Urinary bladder (tissue), 3 donors: ENCODE measurements at regions not wholly inside any gene's neighbourhood (a gene's known extent, or its start where the extent isn't known, plus 50 kb on each side); places are given as distances from the start of the nearest gene placed in this dataset.

Experiments used
- DNase-seq: peaks from one replicate; pipeline ENCODE4 v3.0.0-alpha.2; 2015; ENCODE audit errors: extremely low spot score
- H3K27ac ChIP-seq: one replicate; pipeline ENCODE4 v1.5.1; 2013; ENCODE audit warnings: low read depth, mild to moderate bottlenecking, moderate library complexity
- H3K36me3 ChIP-seq: one replicate; pipeline ENCODE4 v1.6.1; 2013; ENCODE audit warnings: mild to moderate bottlenecking, moderate library complexity; ENCODE audit not compliant: insufficient read depth
- H3K4me1 ChIP-seq: one replicate; pipeline ENCODE4 v1.6.1; 2013; ENCODE audit warnings: mild to moderate bottlenecking, moderate library complexity; ENCODE audit not compliant: insufficient read depth
- H3K4me3 ChIP-seq: one replicate; pipeline ENCODE4 v1.5.1; 2013; ENCODE audit warnings: low read depth, low read length
- WGBS: extraction: QIAGEN DNeasy Blood & Tissue Kit; methylation state at CpG from one replicate; pipeline ENCODE4 v1.1.7; 2013; 5-methylcytosine and 5-hydroxymethylcytosine counted together
- donor health status: healthy with polysubstance abuse.
- donor health status: healthy.

DNA sequence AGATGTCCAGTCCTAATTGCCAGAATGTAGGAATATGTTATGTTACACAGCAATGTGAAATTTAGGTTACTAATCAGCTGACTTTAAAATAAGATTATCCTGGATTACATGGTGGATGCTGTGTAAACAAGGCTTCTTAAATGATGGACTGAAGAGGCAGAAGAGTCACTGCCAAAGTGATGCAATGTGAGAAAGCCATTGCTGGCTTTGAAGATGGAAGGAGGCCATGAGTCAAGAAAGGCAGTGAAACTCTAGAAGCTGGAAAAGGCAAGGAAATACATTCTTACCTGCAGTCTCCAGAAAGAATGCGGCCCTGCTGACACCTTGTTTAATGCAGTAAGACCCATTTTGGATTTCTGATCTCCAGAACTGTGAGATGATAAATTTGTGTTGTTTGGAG, 179.1 kb upstream of the ZPLD1 start:
- Histone ChIP-seq H3K4me3 (no peak overlapping the region), H3K36me3 (no peaks in the 10 kb centered on the region), H3K27ac (no peak overlapping the region), H3K4me1 (no peaks in the 10 kb centered on the region)
- no peak for DNase-seq
- 98% methylated on average over 1 of the region's 1 CpG for WGBS

- Histone ChIP-seq H3K36me3 (no peaks in the 10 kb centered on the region), H3K4me3 (no peak overlapping the region), H3K4me1 (no peaks in the 10 kb centered on the region), H3K27ac (no peak overlapping the region)
- no peak for DNase-seq
- WGBS, result 71% methylated on average over 3 of the region's 3 CpGs
These were observed 176.1 kb upstream of the ZPLD1 start for GRCh38 chr3:102258666-102259227.

DNA sequence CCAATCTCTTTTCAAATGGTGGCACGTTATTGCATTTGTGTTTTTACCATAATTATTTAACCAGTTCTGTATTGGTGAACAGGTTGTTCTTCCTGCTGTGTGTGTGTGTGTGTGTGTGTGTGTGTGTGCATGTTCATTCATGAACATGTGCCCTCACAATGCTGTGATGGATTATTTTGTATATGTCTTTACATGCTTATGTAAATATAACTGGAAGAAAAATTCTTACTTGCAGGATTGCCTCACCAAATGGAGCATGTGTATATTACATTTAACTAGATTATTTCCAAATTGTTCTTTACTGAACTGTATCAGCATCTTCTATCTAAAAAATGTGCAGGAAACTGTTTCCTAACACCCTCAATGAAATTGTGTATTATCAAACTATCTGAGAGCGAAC, 175.2 kb upstream of the ZPLD1 start:
- Histone ChIP-seq H3K4me3 (no peak overlapping the region), H3K4me1 (no peaks in the 10 kb centered on the region), H3K27ac (no peak overlapping the region), H3K36me3 (no peaks in the 10 kb centered on the region)
- WGBS, result 62% methylated on average over 2 of the region's 2 CpGs
- no peak for DNase-seq

GRCh38 chr3:102265720-102266119, 169.1 kb upstream of the ZPLD1 start:
- Histone ChIP-seq H3K36me3 (no peaks in the 10 kb centered on the region), H3K4me3 (no peak overlapping the region), H3K27ac (no peak overlapping the region), H3K4me1 (no peaks in the 10 kb centered on the region)
- DNase-seq, result no peak
- 58% methylated on average over 3 of the region's 3 CpGs for WGBS

DNA sequence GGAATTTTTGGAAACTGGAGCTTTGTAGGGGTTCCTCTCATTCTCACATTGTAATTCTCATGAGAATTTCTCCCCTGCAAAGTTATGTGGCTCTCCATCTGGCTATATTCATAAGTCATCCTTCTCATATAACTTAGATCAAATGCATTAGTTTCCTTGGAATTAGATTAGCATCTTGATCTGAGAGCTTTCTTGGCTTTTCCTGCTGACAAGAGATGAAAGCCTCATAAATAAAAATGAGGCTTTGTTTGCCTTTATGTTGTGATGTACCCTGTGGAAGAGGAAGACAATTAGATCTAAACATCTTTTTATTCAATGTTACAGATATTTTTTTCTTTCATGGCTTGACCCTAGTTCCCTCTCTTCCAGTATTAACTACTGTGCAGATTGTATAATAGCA, 165.4 kb upstream of the ZPLD1 start:
- Histone ChIP-seq H3K27ac (no peak overlapping the region), H3K4me3 (no peak overlapping the region), H3K36me3 (no peaks in the 10 kb centered on the region), H3K4me1 (no peaks in the 10 kb centered on the region)
- no peak for DNase-seq

DNA sequence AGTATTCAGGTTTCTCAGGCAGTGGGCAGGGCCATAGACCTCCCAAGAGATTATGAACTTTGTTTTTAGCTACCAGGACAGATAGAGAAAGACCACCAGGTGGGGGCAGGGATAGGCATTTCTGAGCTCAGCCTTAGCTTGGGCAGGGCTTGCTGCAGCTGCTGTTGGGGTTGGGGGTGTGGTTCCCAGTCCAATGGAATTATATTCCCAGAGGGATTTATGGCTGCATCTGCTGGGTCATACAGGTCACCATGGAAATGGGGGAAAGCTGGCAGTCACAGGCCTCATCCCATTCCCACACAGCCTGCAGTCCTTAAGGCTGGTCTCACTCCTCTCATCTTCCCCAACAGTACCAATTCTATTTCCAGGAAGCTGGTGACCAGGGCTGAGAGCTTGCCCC, 144.6 kb upstream of the ZPLD1 start:
- Histone ChIP-seq H3K27ac (no peak overlapping the region), H3K36me3 (no peaks in the 10 kb centered on the region), H3K4me3 (no peak overlapping the region), H3K4me1 (no peaks in the 10 kb centered on the region)
- no peak for DNase-seq

GRCh38 chr3:102295756-102296155, 139.1 kb upstream of the ZPLD1 start:
- H3K4me3 ChIP-seq, result no peak overlapping the region
- no peaks in the 10 kb centered on the region for H3K4me1 ChIP-seq
- no peaks in the 10 kb centered on the region for H3K36me3 ChIP-seq
- DNase-seq, result no peak
- H3K27ac ChIP-seq, result no peak overlapping the region

DNA sequence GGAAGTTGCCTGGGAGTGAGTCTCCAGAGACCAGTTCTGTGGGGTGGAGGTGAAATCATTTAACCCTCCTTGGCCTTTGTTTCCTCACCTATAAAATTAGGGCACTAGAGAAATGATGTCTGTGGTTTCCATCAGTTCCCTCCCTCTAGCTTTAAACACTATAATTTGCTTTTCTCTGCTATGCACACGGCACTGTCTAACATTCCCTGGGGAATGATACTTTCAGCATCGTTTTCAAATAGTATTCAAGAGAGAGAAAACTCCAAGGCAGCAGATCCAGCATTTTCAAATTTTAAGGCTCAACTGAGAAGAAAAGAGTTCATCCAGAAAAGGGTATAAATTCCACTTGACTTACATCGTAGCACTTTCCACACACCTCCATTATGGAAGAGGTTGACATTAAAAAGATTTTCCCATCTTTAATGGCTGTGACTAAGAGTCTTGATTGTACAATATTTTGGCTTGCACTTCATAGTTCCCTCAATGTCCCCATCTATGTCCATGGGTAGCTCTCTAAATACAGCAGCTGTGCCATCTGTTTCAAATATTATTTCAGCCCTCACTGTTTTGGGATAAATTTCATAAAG, 137.7 kb upstream of the ZPLD1 start:
- no peaks in the 10 kb centered on the region for H3K4me1 ChIP-seq
- H3K27ac ChIP-seq, result no peak overlapping the region
- no peak for DNase-seq
- H3K36me3 ChIP-seq, result no peaks in the 10 kb centered on the region
- no peak overlapping the region for H3K4me3 ChIP-seq
- 67% methylated on average over 3 of the region's 3 CpGs for WGBS

DNA sequence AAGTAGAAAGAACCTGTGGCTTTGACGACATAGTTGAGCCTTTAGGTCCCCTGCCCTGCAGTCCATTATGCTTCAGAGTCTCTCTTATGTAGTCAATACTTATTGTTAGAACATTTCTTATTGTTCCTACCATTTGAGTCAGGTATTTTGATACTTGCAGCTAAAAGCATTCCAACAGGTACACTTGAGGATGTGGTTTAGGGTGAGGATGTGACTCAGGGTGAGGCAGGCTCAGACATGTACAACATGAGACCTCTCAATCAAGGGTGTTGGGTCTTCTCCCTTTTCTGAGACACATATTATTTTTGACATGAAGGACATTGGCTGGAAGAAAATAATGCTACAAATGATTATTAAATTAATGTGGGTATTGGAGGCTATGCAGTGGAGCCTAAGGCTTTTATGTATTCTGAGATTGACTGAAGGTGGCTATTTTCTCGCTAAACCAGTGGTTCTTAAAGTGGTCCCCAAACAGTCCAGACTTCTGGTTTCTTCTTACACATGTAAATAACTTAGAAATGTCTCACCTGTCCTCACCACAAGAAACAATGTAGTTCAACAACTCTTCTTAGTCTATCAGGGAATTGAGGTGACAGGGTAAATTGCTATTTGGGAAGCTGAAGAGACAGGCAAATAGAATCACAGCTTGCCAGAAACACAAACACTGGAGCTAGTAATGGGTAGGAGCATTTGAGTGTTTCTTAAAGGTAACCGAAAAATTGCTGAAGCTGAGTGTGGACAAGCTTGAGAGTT, 135.5 kb upstream of the ZPLD1 start:
- Histone ChIP-seq H3K36me3 (no peaks in the 10 kb centered on the region), H3K27ac (no peak overlapping the region), H3K4me3 (no peak overlapping the region), H3K4me1 (no peaks in the 10 kb centered on the region)
- WGBS, result 89% methylated on average over 3 of the region's 3 CpGs
- DNase-seq, result no peak

DNA sequence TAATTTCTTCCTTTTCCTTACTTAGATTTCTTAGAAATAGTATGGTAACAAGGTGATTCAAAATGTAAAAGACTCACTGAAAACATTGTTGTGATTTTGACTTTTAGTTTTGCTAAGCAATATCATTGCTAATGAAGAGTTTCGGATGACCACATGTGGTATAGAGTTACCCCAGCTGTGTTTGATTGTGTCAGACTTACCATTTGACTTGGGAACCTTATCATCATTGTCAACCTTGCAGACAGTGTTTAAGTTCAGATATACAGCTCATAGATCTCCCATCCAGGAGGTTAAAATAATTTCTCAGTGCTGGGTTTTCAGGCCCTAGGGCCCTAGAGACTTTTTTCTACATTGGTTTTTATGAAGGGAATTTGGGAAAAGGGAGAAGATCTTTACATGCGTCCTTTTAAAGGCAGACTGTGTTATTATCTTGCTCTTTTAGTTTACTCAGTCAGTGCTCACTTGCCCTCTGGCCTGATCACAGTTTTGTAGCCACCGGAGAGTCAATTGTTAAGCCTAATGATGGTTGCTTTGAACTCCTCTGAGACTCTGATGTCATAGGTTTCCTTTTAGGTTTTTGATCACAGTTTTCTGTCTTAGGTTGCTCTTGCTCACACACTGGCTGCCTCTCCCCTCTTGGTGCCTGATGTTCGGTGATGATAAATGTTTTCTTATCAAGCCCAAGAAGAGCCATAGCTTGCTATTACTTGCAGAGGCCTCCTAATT, 133.5 kb upstream of the ZPLD1 start:
- no peak overlapping the region for H3K27ac ChIP-seq
- no peak for DNase-seq
- 55% methylated on average over 4 of the region's 4 CpGs for WGBS
- no peaks in the 10 kb centered on the region for H3K36me3 ChIP-seq
- H3K4me1 ChIP-seq, result no peaks in the 10 kb centered on the region
- H3K4me3 ChIP-seq, result no peak overlapping the region

DNA sequence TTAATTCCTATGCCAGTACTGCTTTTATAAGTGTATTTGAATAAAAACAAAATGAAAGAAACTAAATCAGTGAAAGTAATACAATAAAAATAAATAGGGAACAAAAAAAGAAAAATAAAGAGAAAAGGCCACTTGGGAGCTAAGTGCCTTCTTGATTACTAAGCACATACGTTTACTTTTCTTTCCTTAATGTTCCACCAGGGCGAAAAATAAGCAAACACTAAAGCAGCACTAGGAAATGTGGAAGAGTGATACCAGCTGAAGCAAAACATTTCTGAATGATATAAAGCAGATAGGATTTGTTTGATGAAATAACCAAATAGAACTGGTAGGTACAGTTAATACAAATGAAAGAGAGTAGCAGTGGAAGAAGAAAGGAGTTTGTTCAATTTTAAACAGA, 132.8 kb upstream of the ZPLD1 start:
- Histone ChIP-seq H3K4me3 (no peak overlapping the region), H3K4me1 (no peaks in the 10 kb centered on the region), H3K27ac (no peak overlapping the region), H3K36me3 (no peaks in the 10 kb centered on the region)
- 58% methylated on average over 2 of the region's 2 CpGs for WGBS
- DNase-seq, result no peak

- WGBS, result 70% methylated on average over 3 of the region's 3 CpGs
- H3K27ac ChIP-seq, result no peak overlapping the region
These were observed 130.3 kb upstream of the ZPLD1 start for GRCh38 chr3:102304550-102304949.

DNA sequence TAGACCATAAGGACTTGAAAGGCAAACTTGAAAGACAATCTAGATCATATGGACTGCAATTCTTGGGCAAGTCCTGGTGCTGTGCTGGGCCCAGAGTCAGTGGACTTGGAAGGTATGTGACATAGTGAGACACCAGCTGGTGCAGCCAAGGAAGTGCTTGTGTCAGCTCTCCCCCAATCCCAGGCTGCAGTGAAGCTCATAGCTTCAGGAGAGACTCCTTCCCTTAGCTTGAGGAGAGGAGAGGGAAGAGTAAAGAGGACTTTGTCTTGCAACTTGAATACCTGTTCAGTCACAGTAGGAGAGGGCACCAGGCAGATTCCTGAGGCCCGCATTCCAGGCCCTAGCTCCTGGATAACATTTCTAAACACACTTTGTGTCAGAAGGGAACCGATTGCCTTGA, 127.4 kb upstream of the ZPLD1 start:
- H3K27ac ChIP-seq, result no peak overlapping the region
- H3K4me3 ChIP-seq, result no peak overlapping the region
- DNase-seq, result no peak
- no peaks in the 10 kb centered on the region for H3K4me1 ChIP-seq
- no peaks in the 10 kb centered on the region for H3K36me3 ChIP-seq
- 81% methylated on average over 2 of the region's 2 CpGs for WGBS

More at GRCh38 chr3:102304550-102304949, 130.3 kb upstream of the ZPLD1 start:
- no peak for DNase-seq
- H3K4me3 ChIP-seq, result no peak overlapping the region
- no peaks in the 10 kb centered on the region for H3K4me1 ChIP-seq
- no peaks in the 10 kb centered on the region for H3K36me3 ChIP-seq

DNA sequence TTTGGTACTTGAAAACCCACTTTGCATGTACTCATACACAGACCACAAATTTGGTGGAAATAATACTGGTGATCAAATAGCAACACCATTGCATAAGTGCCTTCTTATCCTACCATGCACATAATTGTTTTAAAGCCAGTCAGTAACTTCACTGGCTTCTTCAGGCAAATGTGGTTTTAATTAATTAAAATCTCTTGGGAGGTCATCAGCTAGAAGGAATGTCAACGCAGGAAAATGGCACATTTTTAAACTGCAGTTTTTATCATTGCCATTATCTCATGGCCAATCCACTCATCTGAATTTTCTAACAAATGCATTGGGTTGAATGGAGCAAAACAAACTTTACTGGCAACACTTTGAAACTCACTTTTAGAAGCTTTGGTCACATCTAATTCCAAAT, 105.7 kb upstream of the ZPLD1 start:
- H3K27ac ChIP-seq, result no peak overlapping the region
- H3K4me1 ChIP-seq, result no peaks in the 10 kb centered on the region
- no peak for DNase-seq
- no peaks in the 10 kb centered on the region for H3K36me3 ChIP-seq
- H3K4me3 ChIP-seq, result no peak overlapping the region
- 50% methylated on average over 1 of the region's 1 CpG for whole genome bisulfite sequencing
